HG03460 (cell line): ENCODE measurements at regions not wholly inside any gene's neighbourhood (a gene's known extent, or its start where the extent isn't known, plus 50 kb on each side); places are given as distances from the start of the nearest gene placed in this dataset.
"Not testable (repeated sequence)": the region's sequence is repeated elsewhere in the genome, so short reads cannot be mapped to it uniquely, and the experiment has no call there.

Experiments
- ATAC-seq: cut with Tn5 transposase; IDR thresholded peaks from one replicate; pipeline ENCODE4 v1.9.1; 2021; ENCODE audit not compliant: unreplicated experiment

DNA sequence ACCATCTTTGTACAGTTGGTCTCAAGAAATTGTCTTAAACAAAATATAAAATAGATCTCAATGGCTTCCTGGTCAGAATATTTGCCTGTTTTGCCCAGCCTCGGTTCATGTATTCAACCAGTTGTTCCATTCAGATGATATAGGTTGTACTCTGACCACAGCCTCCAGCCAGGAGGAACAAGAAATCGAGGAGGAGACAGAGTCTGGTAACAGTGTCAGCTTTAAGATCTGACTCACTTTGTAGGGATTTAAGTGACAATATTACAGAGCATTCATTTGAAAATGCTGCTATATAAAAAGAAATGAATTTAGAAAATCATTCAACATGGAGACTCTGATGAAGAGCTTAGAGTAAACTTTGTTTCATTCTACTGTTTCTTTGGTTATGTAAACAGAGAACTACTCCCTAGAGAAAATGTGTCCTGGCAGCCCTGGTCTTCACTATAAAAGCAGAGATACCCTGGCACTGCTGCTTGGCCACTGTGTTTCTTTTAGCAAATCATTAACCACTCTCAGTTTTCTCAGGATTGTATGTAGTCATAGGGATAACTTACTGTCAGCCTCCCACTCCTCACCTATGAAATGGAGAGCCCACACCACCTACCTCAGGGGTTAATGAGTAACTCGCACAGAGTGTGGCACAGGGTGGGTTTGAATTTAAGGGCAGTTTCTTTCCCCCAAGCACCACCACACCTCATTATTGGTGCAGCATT lies 53.5 kb downstream of the PAGE2 start:
- ATAC-seq, result no peak

DNA sequence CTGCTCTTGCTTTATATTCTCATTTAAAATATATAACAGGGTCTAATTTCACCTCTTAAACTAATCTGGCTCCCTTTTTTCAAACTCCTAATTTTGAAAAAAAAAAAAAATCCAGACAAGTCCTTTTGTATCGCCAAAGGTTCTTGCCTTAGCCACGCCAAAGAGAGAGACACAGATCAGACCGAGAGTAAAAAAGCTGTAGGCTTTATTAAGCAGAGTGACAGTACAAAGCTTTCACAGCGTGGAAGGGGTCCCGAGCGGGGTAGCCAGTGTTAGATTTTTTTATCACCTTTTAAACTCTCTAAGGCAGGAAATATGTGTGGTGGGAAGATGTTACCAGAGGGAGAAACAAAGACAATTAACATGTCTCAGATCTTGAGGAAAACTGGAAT lies 54.1 kb downstream of the PAGE2 start:
- ATAC-seq, result no peak

DNA sequence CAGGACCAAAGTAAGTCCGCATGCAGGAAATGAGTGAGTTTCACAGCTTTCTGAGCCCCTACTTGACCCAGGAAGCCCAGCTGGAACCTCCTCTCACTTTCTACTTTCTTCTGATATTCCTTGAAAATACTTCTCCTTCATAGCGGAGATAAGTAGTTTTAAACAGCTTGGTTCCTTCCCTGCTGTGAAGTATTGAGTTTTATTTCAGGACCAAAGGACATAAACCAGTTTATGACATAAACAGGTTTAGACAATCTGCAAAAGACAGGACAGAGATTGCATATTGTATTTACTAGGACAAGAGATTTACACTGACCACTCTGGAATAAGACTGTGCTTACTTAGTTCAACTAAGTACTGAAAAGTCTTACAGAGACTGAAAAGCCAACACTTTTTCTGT lies 54.8 kb downstream of the PAGE2 start:
- ATAC-seq, result no peak

DNA sequence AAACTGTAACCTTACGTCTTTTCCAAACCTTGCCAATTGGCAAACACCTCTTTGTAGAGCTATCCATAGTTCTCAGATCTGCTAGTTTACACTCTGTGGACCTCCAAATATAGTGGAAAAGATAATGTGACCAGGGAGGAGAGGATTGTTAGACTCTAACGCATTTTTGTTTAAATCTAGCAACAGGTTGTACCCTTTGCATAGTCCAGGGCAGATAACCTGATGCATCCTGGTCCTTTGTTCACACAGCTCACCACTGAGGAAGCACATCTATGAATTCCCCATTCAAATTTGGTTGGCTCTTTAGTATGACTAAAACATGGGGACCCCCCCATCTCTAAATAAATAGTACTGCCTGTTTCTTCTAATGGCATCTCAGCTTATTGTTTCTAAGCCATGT lies 55.9 kb downstream of the PAGE2 start:
- ATAC-seq, result no peak

DNA sequence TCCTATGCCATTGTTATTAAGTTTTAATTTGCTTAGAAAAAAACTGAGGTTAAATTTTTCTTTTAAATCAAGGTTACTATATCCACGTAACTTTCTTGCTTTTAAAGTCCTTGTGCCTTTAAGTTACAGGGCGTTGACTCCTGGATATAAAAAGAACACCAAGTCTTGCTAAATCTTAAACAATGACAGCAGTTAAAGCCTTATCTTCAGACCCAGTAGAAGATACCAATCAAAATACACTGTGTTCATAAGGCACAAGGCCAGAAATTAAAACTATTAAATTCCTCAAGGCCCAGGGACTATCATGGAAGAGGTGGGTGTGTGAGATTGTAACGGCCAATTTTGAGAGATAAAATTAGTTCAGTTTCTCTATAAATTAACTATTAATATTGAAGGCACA lies 60.4 kb downstream of the PAGE2 start:
- ATAC-seq, result no peak

DNA sequence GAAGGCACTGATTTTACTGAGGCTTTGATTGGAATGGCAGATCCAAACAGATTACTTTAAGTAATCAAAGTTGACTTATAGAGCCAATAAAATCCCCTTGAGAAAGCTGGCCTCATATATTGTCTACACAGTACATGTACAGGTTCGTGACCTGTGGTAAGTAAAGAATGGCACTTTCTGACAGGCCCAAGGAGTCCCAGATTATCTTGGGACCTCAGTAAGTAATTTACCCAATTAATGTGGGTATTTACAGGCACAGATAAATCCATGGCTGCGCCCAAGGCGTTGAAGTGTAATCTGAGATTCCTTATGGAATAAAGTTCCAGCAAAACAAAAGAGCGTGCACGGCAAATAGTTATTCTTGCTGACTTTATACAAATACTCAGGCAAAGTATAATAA lies 62.4 kb downstream of the PAGE2 start:
- no peak for ATAC-seq

DNA sequence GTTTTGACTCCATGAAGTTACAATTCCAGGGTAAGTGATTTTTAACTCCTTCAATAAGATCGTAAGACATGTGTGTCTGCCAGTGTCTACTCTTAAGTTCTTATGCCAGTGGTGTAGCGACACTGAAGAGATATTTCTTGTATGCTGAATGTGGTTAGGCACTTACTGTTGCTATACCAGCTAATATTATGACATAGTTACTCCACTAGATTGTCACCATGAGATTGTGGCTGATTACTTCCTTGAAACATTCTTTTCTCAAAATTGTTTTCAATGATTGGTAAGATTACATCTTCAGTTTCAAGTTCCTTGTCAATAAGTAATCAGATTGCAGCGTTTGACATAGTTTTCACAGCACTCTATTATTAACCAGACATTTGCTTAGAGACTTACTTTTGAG lies 60.6 kb upstream of the PAGE5 start:
- ATAC-seq, result no peak

DNA sequence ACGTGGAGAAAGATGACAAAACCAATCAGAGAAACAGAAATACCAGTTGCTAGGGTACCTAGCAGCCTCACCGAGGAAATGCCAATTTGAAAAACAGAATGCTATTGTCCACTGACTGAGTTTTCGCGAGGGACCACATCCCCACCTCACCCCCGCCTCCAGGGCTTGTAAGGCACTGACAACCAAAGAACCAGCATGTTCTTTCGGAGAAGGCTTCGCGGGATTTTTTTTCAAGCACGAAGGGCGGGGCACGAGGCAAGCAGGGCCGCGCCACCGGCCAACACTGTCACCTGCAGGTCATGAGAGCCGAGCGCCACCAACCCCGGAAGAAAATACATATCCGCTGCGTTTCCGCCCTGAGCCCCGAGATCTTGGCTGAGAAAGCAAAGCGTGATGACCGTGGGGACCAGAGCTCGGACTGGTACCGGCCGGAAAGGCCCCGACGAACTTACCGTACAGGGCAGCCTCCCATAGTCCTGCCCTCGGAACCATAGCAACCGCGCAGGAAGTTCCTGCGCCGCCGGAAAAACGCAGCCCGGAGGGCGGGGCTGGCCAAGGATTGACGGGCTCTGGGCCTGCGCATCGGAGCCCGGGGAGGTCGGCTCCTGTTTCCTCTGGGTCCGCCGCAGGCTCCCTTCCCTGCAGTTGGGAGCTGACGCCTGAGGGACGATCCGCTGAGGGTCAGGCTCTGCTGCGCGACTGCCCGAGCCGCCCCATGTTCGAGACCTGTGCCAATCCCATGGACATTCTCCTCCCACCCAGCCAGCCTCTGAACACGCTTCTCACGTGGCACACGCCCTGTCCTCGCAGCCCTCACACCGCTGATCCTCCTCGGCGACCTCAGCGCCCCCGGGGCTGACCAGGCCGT lies 59.2 kb upstream of the PAGE5 start:
- ATAC-seq, result peak; percentile 90

DNA sequence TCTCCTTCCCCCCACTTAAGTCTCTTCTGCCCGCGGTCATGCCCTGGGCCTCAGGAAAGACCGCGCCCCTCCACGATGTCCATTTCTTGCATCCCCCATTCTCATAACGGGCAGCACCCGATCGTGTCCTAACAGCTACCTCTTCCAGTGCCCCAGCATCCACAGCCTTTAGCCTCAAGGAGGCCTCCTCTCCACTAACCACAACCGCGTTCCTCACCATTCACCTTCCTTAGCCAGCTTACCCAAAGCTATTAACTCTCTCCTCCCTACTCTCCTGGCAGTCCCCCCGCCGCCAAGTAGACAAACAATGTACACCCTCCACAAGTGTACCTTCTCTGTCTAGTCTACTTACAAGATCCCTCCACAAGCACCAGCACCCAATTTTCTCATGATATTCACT lies 58.6 kb upstream of the PAGE5 start:
- ATAC-seq, result no peak

DNA sequence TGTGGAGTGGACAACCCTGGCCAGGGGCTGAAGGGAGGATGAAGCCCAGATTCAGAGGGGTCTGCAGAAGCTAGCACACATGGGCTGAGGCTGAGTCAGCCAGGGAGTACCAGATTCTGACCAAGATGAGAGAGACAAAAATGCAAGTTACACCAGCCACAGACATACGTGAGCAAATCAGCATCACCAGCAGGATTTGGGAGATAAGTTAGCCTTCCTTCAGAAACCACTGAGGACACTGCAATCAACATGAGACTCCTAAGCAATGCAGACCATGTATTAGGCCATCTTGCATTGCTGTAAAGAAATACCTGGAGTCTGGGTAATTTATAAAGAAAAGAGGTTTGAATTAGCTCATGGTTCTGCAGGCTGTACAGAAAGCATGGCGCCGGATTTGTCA lies 57.0 kb upstream of the PAGE5 start:
- ATAC-seq, result no peak

DNA sequence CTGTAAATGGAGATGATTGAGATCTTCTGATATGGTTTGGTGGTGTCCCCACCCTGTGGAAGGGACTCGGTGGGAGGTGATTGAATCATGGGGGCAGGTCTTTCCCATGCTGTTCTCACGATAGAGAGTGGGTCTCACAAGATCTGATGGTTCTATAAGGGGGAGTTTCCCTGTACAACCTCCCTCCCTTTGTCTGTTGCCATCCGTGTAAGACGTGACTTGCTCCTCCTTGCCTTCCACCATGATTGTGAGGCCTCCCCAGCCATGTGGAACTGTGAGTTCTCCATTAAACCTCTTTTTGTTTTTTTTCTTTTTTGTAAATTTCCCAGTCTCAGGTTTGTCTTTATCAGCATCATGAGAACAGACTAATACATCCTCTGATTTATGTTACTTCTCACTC lies 55.1 kb upstream of the PAGE5 start:
- not testable (repeated sequence) for ATAC-seq

DNA sequence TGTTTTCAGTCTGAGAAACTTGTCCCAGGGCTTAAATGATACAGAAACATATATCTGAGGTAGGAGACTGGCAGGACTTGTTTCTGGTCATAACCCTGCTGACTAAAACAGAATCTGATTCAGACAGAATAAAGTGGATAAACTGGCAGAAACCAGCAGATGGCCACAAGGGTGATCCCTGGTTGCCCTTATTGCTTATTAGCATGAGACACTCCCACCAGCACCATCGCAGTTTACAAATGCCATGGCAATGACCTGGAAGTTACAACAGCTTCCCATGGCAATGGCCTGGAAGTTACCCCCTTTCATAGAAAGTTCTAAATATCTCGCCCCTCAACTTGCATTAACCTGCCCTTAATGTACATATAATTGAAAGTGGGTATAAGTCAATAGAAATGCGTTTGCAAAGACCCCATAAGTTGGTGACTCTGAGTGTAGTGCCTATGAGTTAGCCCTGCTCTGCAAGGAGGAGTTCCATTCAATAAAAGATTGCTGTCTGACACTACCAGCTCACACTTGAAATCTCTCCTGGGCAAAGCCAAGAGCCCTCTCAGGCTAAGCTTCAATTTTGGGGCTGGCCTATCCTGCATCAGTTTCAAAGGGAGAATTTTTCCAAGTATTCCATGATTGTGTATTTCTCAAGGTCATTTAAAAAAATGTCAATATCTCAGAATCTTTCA lies 52.9 kb upstream of the PAGE5 start:
- no peak for ATAC-seq

DNA sequence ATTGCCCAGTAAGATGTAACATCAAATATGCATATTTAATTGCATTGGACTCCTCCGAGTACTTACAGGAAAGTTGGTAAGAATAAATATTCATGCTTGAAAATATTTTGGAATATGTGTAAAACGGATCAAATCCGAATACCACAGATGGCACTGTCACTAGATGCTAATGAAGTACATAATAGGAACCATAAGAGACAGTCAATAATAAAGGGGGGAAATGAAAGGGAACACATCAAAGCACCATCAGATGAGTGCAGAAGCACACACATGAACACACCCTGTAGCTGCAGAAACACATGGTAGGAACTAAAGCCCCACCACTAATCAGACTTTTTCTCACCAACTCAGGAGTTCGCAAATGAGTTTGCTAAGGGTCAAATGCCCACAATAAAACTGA lies 52.2 kb upstream of the PAGE5 start:
- ATAC-seq, result no peak

DNA sequence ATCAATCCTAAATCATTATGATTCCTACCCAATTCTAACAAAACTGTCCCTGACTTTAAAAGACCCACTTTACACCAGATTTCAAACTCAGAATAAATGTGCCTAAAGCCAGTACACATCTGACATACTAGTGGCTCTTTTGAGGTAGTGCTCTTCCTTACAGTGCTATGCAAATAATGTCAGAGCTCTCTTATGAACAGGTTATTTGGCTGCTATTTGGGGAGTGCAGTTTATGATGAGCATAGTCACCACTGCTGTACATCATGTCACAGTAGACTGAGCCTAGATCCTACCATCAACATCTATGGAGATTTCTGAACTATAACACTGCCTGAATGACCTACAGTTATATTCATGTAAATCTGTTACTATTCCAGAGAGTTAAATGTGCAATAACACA lies 50.4 kb upstream of the PAGE5 start:
- ATAC-seq, result no peak
